Activated B cell treated with CpG ODN at 0.5 μM for 24 hours (primary cell): ENCODE measurements at regions not wholly inside any gene's neighbourhood (a gene's known extent, or its start where the extent isn't known, plus 50 kb on each side); places are given as distances from the start of the nearest gene placed in this dataset.

Source experiments
- ATAC-seq: fragments of 200-7000 bp; cut with Tn5 transposase; one replicate; pipeline ENCODE4 v1.10.0; 2021; ENCODE audit warnings: low read depth, mild to moderate bottlenecking, moderate library complexity
- CTCF ChIA-PET: fragments of 350-600 bp; sonication (Branson Sonifier 250); formaldehyde crosslinking; loops from one replicate; lab custom pipeline; 2021; ENCODE audit warnings: antibody characterized with exemption; lab: Charles Lee
- POLR2A ChIA-PET: fragments of 350-600 bp; sonication (Branson Sonifier 250); formaldehyde crosslinking; loops from one replicate; lab custom pipeline; 2021; ENCODE audit warnings: antibody characterized with exemption; lab: Charles Lee
- DNase-seq: peaks from one replicate; pipeline ENCODE4 v3.0.0; 2022
- H3K27ac Mint-ChIP-seq: one replicate; pipeline ENCODE4 v1.8.0; 2020; ENCODE audit warnings: mixed read lengths
- H3K27me3 Mint-ChIP-seq: one replicate; pipeline ENCODE4 v1.8.0; 2021; ENCODE audit warnings: mixed read lengths
- H3K36me3 Mint-ChIP-seq: one replicate; pipeline ENCODE4 v1.8.0; 2021; ENCODE audit warnings: low read depth, mixed read lengths
- H3K4me1 Mint-ChIP-seq: one replicate; pipeline ENCODE4 v1.8.0; 2021; ENCODE audit warnings: mixed read lengths
- H3K4me3 Mint-ChIP-seq: one replicate; pipeline ENCODE4 v1.8.0; 2020; ENCODE audit warnings: mild to moderate bottlenecking, mixed read lengths
- H3K9me3 Mint-ChIP-seq: one replicate; pipeline ENCODE4 v1.8.0; 2020; ENCODE audit warnings: mixed read lengths
- intact Hi-C: fragments of 100-400 bp; cut with micrococcal nuclease; formaldehyde crosslinking; loops from one replicate; pipeline ENCODE4 v1.15.1; 2024
- TF ChIP-seq, protein P1 (sequence below): fragments of 200-600 bp; IDR thresholded peaks from one replicate; pipeline ENCODE4 v1.8.0; 2022; ENCODE audit warnings: antibody characterized with exemption, mild to moderate bottlenecking

DNA sequence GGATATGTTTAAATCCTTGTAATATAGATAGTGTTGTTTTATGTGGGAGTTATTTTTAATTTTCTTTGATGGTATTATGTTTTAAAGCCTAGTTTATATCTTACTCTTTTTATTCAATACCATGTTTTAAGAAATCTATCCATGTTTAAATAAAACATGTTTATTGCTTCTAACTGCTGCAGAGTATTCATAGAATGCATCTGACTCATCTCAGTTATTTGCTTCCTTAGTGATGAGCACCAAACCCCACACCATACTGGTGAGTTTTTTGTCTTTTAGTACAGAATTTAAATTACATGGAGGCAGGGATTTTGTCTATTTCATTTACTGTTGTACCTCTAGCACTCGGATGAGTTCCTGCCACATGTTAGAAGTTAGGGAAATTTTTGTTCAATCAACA lies 209.2 kb downstream of the NSUN3 start:
- ChIA-PET CTCF (no interaction called here), POLR2A (no interaction called here)
- no peak overlapping the region for H3K27ac Mint-ChIP-seq
- ATAC-seq (no peak), DNase-seq (no peak)
- no peaks in the 10 kb centered on the region for H3K4me1 Mint-ChIP-seq
- H3K4me3 Mint-ChIP-seq: no peak overlapping the region
- TF ChIP-seq, protein P1, sequence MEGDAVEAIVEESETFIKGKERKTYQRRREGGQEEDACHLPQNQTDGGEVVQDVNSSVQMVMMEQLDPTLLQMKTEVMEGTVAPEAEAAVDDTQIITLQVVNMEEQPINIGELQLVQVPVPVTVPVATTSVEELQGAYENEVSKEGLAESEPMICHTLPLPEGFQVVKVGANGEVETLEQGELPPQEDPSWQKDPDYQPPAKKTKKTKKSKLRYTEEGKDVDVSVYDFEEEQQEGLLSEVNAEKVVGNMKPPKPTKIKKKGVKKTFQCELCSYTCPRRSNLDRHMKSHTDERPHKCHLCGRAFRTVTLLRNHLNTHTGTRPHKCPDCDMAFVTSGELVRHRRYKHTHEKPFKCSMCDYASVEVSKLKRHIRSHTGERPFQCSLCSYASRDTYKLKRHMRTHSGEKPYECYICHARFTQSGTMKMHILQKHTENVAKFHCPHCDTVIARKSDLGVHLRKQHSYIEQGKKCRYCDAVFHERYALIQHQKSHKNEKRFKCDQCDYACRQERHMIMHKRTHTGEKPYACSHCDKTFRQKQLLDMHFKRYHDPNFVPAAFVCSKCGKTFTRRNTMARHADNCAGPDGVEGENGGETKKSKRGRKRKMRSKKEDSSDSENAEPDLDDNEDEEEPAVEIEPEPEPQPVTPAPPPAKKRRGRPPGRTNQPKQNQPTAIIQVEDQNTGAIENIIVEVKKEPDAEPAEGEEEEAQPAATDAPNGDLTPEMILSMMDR: no peak
- no peaks in the 10 kb centered on the region for H3K27me3 Mint-ChIP-seq
- peaks cover 2% of the 10 kb centered on the region for H3K9me3 Mint-ChIP-seq
- intact Hi-C loops: no loop called here
- H3K36me3 Mint-ChIP-seq: no peaks in the 10 kb centered on the region

DNA sequence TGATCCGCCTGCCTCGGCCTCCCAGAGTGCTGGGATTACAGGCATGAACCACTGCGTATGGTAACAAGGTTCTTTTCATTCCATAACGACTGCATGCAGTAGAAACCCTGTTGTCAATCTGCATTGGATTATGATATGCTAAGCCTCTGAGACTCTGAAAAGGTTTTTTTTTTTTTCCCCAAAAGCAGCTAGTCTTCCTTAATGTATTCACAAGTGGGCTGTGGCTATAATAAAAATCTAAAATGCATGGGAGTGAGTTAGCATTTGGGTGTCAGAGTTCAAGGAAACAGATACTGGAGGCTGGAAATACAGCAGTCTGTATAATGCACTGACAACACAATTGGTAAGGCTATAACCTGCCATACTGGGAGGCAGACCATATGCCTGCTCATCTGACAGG lies 218.1 kb downstream of the NSUN3 start:
- no peaks in the 10 kb centered on the region for H3K27me3 Mint-ChIP-seq
- no peaks in the 10 kb centered on the region for H3K36me3 Mint-ChIP-seq
- TF ChIP-seq, protein P1: no peak
- no peak for ATAC-seq
- no peak overlapping the region for H3K27ac Mint-ChIP-seq
- H3K4me1 Mint-ChIP-seq: no peaks in the 10 kb centered on the region
- DNase-seq: no peak
- intact Hi-C loops: no loop called here
- H3K9me3 Mint-ChIP-seq: no peaks in the 10 kb centered on the region
- POLR2A ChIA-PET: no interaction called here
- CTCF ChIA-PET: no interaction called here
- no peak overlapping the region for H3K4me3 Mint-ChIP-seq

DNA sequence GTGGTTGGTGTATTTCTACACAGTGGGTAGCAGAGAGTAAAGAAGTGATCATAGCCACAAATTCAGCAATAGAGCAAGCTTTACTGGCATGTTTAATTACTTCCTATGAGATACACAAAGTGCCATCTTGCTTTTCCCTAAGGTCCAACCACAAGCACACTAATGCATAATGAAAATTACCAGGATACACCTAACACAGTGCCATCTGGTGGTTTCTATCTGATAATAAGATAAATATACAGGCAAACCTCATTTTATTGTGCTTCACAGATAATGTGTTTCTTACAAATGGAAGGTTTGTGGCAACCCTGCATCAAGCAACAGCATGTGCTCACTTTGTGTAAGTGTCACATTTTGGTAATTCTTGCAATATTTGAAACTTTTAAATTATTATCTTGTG lies 223.0 kb downstream of the NSUN3 start:
- ATAC-seq: no peak
- POLR2A ChIA-PET: no interaction called here
- intact Hi-C loops: no loop called here
- H3K4me3 Mint-ChIP-seq: no peak overlapping the region
- CTCF ChIA-PET: no interaction called here
- no peaks in the 10 kb centered on the region for H3K4me1 Mint-ChIP-seq
- no peak for DNase-seq
- H3K27me3 Mint-ChIP-seq: no peaks in the 10 kb centered on the region
- no peaks in the 10 kb centered on the region for H3K36me3 Mint-ChIP-seq
- TF ChIP-seq, protein P1: no peak
- H3K27ac Mint-ChIP-seq: no peak overlapping the region
- H3K9me3 Mint-ChIP-seq: no peaks in the 10 kb centered on the region

DNA sequence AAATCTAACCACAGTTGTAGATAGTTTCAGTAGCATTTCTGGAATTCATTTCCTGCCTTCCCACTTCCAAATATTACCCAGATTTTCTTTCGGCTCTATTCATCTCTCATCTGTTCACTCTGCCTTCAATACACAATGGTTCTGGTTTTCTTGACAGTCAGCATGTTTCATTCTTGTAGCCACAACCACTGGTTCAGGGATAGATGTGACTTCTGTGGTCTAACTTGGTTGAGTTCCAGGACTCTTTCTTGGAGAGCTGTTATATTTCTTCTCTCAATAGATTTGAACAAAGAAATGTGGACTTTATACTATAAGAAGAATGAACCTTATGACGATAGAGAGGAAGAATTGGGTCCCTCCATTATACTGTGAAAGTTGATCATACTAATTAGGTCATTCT lies 228.8 kb downstream of the NSUN3 start:
- no peaks in the 10 kb centered on the region for H3K27me3 Mint-ChIP-seq
- no peak overlapping the region for H3K27ac Mint-ChIP-seq
- ChIA-PET POLR2A (no interaction called here), CTCF (no interaction called here)
- ATAC-seq: no peak
- no peaks in the 10 kb centered on the region for H3K9me3 Mint-ChIP-seq
- no peaks in the 10 kb centered on the region for H3K4me1 Mint-ChIP-seq
- TF ChIP-seq, protein P1: no peak
- H3K36me3 Mint-ChIP-seq: no peaks in the 10 kb centered on the region
- intact Hi-C loops: no loop called here
- H3K4me3 Mint-ChIP-seq: no peak overlapping the region
- no peak for DNase-seq

DNA sequence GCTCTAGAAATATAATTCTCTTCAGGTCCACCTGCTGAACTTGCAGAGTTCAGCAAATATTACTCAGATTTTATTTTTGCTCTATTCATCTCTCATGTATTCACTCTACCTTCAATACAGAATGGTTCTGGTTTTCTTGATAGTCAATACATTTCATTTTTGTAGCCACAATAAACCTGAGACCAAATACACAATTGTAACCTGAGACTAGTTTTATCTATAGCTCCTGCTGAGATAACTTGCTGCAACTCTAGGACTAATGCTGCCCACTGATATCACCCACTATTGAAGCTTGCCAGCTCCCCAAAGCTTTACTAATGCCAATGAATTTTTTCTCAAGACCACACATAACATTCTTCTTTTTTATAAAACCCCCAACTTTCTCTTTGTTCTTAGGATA lies 229.3 kb downstream of the NSUN3 start:
- ChIA-PET POLR2A (no interaction called here), CTCF (no interaction called here)
- no peaks in the 10 kb centered on the region for H3K36me3 Mint-ChIP-seq
- H3K9me3 Mint-ChIP-seq: no peaks in the 10 kb centered on the region
- TF ChIP-seq, protein P1: no peak
- ATAC-seq: no peak
- no peaks in the 10 kb centered on the region for H3K27me3 Mint-ChIP-seq
- intact Hi-C loops: no loop called here
- no peak overlapping the region for H3K27ac Mint-ChIP-seq
- no peak overlapping the region for H3K4me3 Mint-ChIP-seq
- H3K4me1 Mint-ChIP-seq: no peaks in the 10 kb centered on the region
- DNase-seq: no peak
